ENCODE measurements at regions not wholly inside any gene's neighbourhood (a gene's known extent, or its start where the extent isn't known, plus 50 kb on each side); places are given as distances from the start of the nearest gene placed in this dataset.

DNA sequence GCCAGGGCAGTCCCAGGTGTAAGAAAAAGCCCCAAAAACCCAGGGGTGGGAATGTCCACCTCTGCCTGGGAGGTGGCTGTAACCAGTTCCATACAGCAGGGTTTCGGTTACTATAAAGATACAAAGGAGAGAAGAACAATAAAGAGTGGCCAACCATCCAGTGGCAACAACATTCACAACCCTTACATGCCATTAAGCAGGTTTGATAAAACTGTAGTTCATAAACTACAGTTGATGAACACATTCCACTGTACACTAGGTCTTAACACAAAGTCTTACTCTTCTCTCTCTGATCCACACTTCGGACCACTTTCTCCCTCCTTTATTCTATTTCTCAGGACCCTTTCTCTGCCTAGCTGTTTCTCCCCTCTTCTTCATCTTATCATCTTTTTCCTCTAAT lies 152.0 kb downstream of the TLE3 start:
- Histone ChIP-seq H3K36me3 (ENCODE audit: insufficient read depth, low read length) (no peaks in the 10 kb centered on the region), H3K9ac (ENCODE audit: low read length) (no peak overlapping the region)
- TF ChIP-seq EZH2 (IDR thresholded peaks at IDR 0.05; ENCODE audit: borderline replicate concordance, low read length): no peak
- TF ChIP-seq, protein P1, sequence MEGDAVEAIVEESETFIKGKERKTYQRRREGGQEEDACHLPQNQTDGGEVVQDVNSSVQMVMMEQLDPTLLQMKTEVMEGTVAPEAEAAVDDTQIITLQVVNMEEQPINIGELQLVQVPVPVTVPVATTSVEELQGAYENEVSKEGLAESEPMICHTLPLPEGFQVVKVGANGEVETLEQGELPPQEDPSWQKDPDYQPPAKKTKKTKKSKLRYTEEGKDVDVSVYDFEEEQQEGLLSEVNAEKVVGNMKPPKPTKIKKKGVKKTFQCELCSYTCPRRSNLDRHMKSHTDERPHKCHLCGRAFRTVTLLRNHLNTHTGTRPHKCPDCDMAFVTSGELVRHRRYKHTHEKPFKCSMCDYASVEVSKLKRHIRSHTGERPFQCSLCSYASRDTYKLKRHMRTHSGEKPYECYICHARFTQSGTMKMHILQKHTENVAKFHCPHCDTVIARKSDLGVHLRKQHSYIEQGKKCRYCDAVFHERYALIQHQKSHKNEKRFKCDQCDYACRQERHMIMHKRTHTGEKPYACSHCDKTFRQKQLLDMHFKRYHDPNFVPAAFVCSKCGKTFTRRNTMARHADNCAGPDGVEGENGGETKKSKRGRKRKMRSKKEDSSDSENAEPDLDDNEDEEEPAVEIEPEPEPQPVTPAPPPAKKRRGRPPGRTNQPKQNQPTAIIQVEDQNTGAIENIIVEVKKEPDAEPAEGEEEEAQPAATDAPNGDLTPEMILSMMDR (IDR thresholded peaks at IDR 0.05; ENCODE audit: low read length): no peak

DNA sequence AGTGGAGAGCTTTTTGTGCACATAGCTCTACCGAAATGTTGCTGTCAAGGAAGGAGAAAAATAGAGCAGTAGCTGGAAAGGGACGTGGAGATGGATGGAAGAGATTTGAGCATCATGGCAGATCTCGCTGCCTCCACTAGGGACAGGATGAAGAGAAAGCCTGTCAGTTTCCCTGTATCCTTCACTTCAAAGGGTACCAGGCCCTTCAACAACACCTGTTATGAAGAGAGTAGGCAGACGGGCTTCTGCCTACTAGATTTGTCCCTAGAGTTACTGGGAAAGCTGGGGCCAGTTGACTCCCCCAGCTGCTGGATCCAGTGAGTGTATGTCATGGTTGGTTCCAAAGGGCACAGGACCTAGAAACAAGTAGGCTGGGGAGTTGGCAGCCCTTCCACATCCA lies 150.8 kb downstream of the TLE3 start:
- Histone ChIP-seq H3K4me3 (ENCODE audit: low read depth, low read length, poor library complexity, severe bottlenecking) (no peak overlapping the region), H3K79me2 (ENCODE audit: insufficient read depth, low read length) (no peaks in the 10 kb centered on the region), H3K4me1 (ENCODE audit: insufficient read depth, low read length, severe bottlenecking) (peaks cover 38% of the 10 kb centered on the region), H3K9me3 (ENCODE audit: low read length) (no peaks in the 10 kb centered on the region), H4K20me1 (ENCODE audit: insufficient read depth, low read length) (no peaks in the 10 kb centered on the region), H3K4me2 (ENCODE audit: low read length) (no peak overlapping the region), H3K36me3 (ENCODE audit: insufficient read depth, low read length) (no peaks in the 10 kb centered on the region), H3K9ac (ENCODE audit: low read length) (no peak overlapping the region), H3F3A (ENCODE audit: insufficient read depth, low read length) (no peaks in the 10 kb centered on the region), H3K9me2 (ENCODE audit: low read depth, low read length) (no peaks in the 10 kb centered on the region), H3K27me3 (ENCODE audit: insufficient read depth, low read length) (no peaks in the 10 kb centered on the region), H3K27ac (ENCODE audit: low read depth, low read length, poor library complexity, severe bottlenecking) (no peak overlapping the region), H2AFZ (ENCODE audit: low read length) (no peak overlapping the region)
- TF ChIP-seq, protein P1 (IDR thresholded peaks at IDR 0.05; ENCODE audit: low read length): no peak
- no peak for TF ChIP-seq EZH2 (IDR thresholded peaks at IDR 0.05; ENCODE audit: borderline replicate concordance, low read length)

More for the DNA sequence above, 152.0 kb downstream of the TLE3 start:
- no peak overlapping the region for H3K27ac ChIP-seq (ENCODE audit: low read depth, low read length, poor library complexity, severe bottlenecking)
- H3K4me2 ChIP-seq (ENCODE audit: low read length): no peak overlapping the region
- no peaks in the 10 kb centered on the region for H3K27me3 ChIP-seq (ENCODE audit: insufficient read depth, low read length)
- H3K9me3 ChIP-seq (ENCODE audit: low read length): no peaks in the 10 kb centered on the region
- H3K79me2 ChIP-seq (ENCODE audit: insufficient read depth, low read length): no peaks in the 10 kb centered on the region
- no peak overlapping the region for H3K4me3 ChIP-seq (ENCODE audit: low read depth, low read length, poor library complexity, severe bottlenecking)
- no peaks in the 10 kb centered on the region for H3K9me2 ChIP-seq (ENCODE audit: low read depth, low read length)
- peaks cover 46% of the 10 kb centered on the region for H3K4me1 ChIP-seq (ENCODE audit: insufficient read depth, low read length, severe bottlenecking)
- no peaks in the 10 kb centered on the region for H3F3A ChIP-seq (ENCODE audit: insufficient read depth, low read length)
- no peaks in the 10 kb centered on the region for H4K20me1 ChIP-seq (ENCODE audit: insufficient read depth, low read length)
- no peak overlapping the region for H2AFZ ChIP-seq (ENCODE audit: low read length)

DNA sequence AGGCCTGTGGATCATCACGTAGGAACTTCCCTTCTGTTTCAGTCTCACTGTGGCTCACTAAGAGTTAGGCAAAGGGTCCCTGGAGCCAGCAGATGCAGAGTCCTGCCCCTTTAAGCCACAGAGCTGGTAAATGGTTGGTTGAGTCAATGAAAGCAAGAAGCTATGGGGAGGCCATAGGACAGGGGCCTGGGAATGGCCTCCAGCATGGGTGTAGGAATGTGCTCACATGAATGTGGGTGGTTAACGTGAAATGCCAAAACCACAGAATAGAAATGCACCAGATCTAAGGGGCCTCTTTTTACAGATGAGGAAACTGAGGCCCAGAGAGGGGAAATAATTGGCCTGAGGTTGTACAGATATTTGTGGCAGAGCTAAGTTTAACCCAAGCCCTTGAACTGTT lies 150.3 kb downstream of the TLE3 start:
- Histone ChIP-seq H3K9ac (ENCODE audit: low read length) (no peak overlapping the region), H3K4me1 (ENCODE audit: insufficient read depth, low read length, severe bottlenecking) (peaks cover 33% of the 10 kb centered on the region), H2AFZ (ENCODE audit: low read length) (no peak overlapping the region), H3K9me2 (ENCODE audit: low read depth, low read length) (no peaks in the 10 kb centered on the region), H3K36me3 (ENCODE audit: insufficient read depth, low read length) (no peaks in the 10 kb centered on the region), H3K4me2 (ENCODE audit: low read length) (no peak overlapping the region), H3K27ac (ENCODE audit: low read depth, low read length, poor library complexity, severe bottlenecking) (no peak overlapping the region), H3K9me3 (ENCODE audit: low read length) (no peaks in the 10 kb centered on the region), H4K20me1 (ENCODE audit: insufficient read depth, low read length) (no peaks in the 10 kb centered on the region), H3K4me3 (ENCODE audit: low read depth, low read length, poor library complexity, severe bottlenecking) (no peak overlapping the region), H3K79me2 (ENCODE audit: insufficient read depth, low read length) (no peaks in the 10 kb centered on the region), H3F3A (ENCODE audit: insufficient read depth, low read length) (no peaks in the 10 kb centered on the region), H3K27me3 (ENCODE audit: insufficient read depth, low read length) (no peaks in the 10 kb centered on the region)
- TF ChIP-seq, protein P1 (IDR thresholded peaks at IDR 0.05; ENCODE audit: low read length): no peak
- no peak for TF ChIP-seq EZH2 (IDR thresholded peaks at IDR 0.05; ENCODE audit: borderline replicate concordance, low read length)
